ENCODE measurements at regions not wholly inside any gene's neighbourhood (a gene's known extent, or its start where the extent isn't known, plus 50 kb on each side); places are given as distances from the start of the nearest gene placed in this dataset.
A peak's percentile ranks its signal among the peaks of the same experiment; 100 is the strongest.

GRCh38 chr16:88292007-88292970 is 90.5 kb upstream of the ZNF469 start:
- ATAC-seq (no peak), FAIRE-seq (no peak), DNase-seq (ENCODE audit: extremely low read depth in 1 of 4, low spot score in 3 of 4) (peak in 1 of 4 experiments; percentile 2)
- Histone ChIP-seq H3K4me2 (ENCODE audit: insufficient read depth, low read length) (no peak overlapping the region), H3K9me1 (ENCODE audit: control insufficient read depth, insufficient read depth, low read length) (no peaks in the 10 kb centered on the region), H4K20me1 (replicated peaks; ENCODE audit: control insufficient read depth, insufficient read depth, low read length) (no peaks in the 10 kb centered on the region), H2AFZ (ENCODE audit: low read depth, low read length) (no peak overlapping the region), H3K9ac (ENCODE audit: insufficient read depth in 1 of 2, low read depth in 2 of 2, low read length in 2 of 2) (no peak overlapping the region), H3K9me3 (replicated peaks; ENCODE audit: control insufficient read depth, insufficient read depth, low read depth, low read length) (no peaks in the 10 kb centered on the region), H3K4me3 (no peak overlapping the region), H3K79me2 (ENCODE audit: control insufficient read depth, insufficient read depth, low read length) (no peaks in the 10 kb centered on the region), H3K27me3 (ENCODE audit: control insufficient read depth in 2 of 2, insufficient read depth in 2 of 2, low read length in 2 of 2) (peaks cover 4 to 62% of the 10 kb centered on the region in 2 experiments; a peak in 4 of 5 replicates), H3K27ac (ENCODE audit: extremely low read depth, low read depth, low read length) (no peak overlapping the region), H3K36me3 (ENCODE audit: control insufficient read depth, insufficient read depth, low read length) (no peaks in the 10 kb centered on the region), H3K4me1 (replicated peaks in 1 of 2; ENCODE audit: control insufficient read depth in 2 of 2, insufficient read depth in 2 of 2, low read length in 2 of 2) (peaks cover 3 to 15% of the 10 kb centered on the region in 2 experiments; a peak in 3 of 5 replicates)
- in situ Hi-C loops (cut with MboI) (no loop called here), intact Hi-C loops (cut with micrococcal nuclease) (no loop called here)
- no TSS peak for BruUV-seq (replicated peaks)
- ChIA-PET POLR2A (interaction anchor here (0.7 kb wide), 1 partner anchor 10 kb away, joined by 4 read pairs; no protein-coding TSS in a partner anchor), CTCF (ENCODE audit: low intra/inter-chr PET ratio) (no interaction called here)
- 9% methylated on average over 17 of the region's 19 CpGs for WGBS (ENCODE audit: insufficient coverage, low coverage, missing lambda C conversion rate)
- TF ChIP-seq ZMIZ1 (IDR thresholded peaks at IDR 0.05; ENCODE audit: low read depth in 2 of 2, low read length in 2 of 2) (no peak), SP1 (CRISPR knock-in tag; IDR thresholded peaks at IDR 0.05) (no peak), POLR2AphosphoS5 (IDR thresholded peaks at IDR 0.05; ENCODE audit: control insufficient read depth, insufficient read depth, low read depth, low read length) (no peak), RB1 (IDR thresholded peaks at IDR 0.05; ENCODE audit: low read depth) (no peak), HDAC6 (IDR thresholded peaks at IDR 0.05; ENCODE audit: low read depth, low read length) (no peak), ZNF280A (IDR thresholded peaks at IDR 0.05; ENCODE audit: low read depth, partially characterized antibody) (no peak), NRF1 (conservative IDR thresholded peaks at IDR 0.05 in 1 of 2, IDR thresholded peaks at IDR 0.05 in 1 of 2) (no peak), ZNF551 (CRISPR knock-in tag; IDR thresholded peaks at IDR 0.05) (no peak)

Measured in K562 (cell line).